Right renal cortex interstitium (tissue), 3 donors: ENCODE measurements at regions not wholly inside any gene's neighbourhood (a gene's known extent, or its start where the extent isn't known, plus 50 kb on each side); places are given as distances from the start of the nearest gene placed in this dataset.

Experiments used
- DNase-seq, 3 donors: peaks; one replicate each; pipeline ENCODE4 v3.0.0-alpha.2; 2013; ENCODE audit warnings: low read depth in 3 of 3, low spot score in 2 of 3

- no peak for DNase-seq
Observed at GRCh38 chr3:16048435-16049318, 125.8 kb upstream of the GALNT15 start.

GRCh38 chr3:16050641-16051467, 123.6 kb upstream of the GALNT15 start:
- no peak for DNase-seq

- no peak for DNase-seq
Observed at GRCh38 chr3:16051691-16052090, 122.8 kb upstream of the GALNT15 start.

GRCh38 chr3:16052964-16053363, 121.5 kb upstream of the GALNT15 start:
- no peak for DNase-seq

- no peak for DNase-seq
Observed at GRCh38 chr3:16053794-16054193, 120.7 kb upstream of the GALNT15 start.

- no peak for DNase-seq
Observed at GRCh38 chr3:16055606-16056211, 118.8 kb upstream of the GALNT15 start.

GRCh38 chr3:16056217-16056616, 118.3 kb upstream of the GALNT15 start:
- DNase-seq: no peak

GRCh38 chr3:16058521-16058920, 116.0 kb upstream of the GALNT15 start:
- no peak for DNase-seq

- DNase-seq: no peak
Observed at GRCh38 chr3:16059081-16059537, 115.4 kb upstream of the GALNT15 start.

- no peak for DNase-seq
Observed at GRCh38 chr3:16059711-16060357, 114.6 kb upstream of the GALNT15 start.

- no peak for DNase-seq
Observed at GRCh38 chr3:16060358-16060852, 114.1 kb upstream of the GALNT15 start.

GRCh38 chr3:16060945-16061344, 113.5 kb upstream of the GALNT15 start:
- no peak for DNase-seq

- no peak for DNase-seq
Observed at GRCh38 chr3:16061491-16061890, 113.0 kb upstream of the GALNT15 start.

- no peak for DNase-seq
Observed at GRCh38 chr3:16063603-16064002, 110.9 kb upstream of the GALNT15 start.

- no peak for DNase-seq
Observed at GRCh38 chr3:16064642-16065414, 109.7 kb upstream of the GALNT15 start.

- no peak for DNase-seq
Observed at GRCh38 chr3:16066545-16066944, 107.9 kb upstream of the GALNT15 start.

- DNase-seq: no peak
Observed at GRCh38 chr3:16066975-16067374, 107.5 kb upstream of the GALNT15 start.

- DNase-seq: no peak
Observed at GRCh38 chr3:16067837-16068471, 106.5 kb upstream of the GALNT15 start.

GRCh38 chr3:16069149-16069922, 105.1 kb upstream of the GALNT15 start:
- DNase-seq: no peak
